GM18909 (cell line): ENCODE measurements at regions not wholly inside any gene's neighbourhood (a gene's known extent, or its start where the extent isn't known, plus 50 kb on each side); places are given as distances from the start of the nearest gene placed in this dataset.
"Not testable (repeated sequence)": the region's sequence is repeated elsewhere in the genome, so short reads cannot be mapped to it uniquely, and the experiment has no call there.

Experiments
- ATAC-seq: cut with Tn5 transposase; IDR thresholded peaks from one replicate; pipeline ENCODE4 v1.9.1; 2021; ENCODE audit warnings: mild to moderate bottlenecking; ENCODE audit not compliant: unreplicated experiment, poor library complexity

GRCh38 chr3:89908711-89909213 is 801.3 kb downstream of the EPHA3 start:
- ATAC-seq, result no peak

GRCh38 chr3:89912031-89912430 is 804.6 kb downstream of the EPHA3 start:
- ATAC-seq, result no peak

- no peak for ATAC-seq
These were observed 816.6 kb downstream of the EPHA3 start for GRCh38 chr3:89923921-89924610.

GRCh38 chr3:89925976-89926375 is 818.6 kb downstream of the EPHA3 start:
- ATAC-seq, result no peak

- ATAC-seq, result no peak
These were observed 825.5 kb downstream of the EPHA3 start for GRCh38 chr3:89932882-89933281.

GRCh38 chr3:89944461-89944860 is 837.0 kb downstream of the EPHA3 start:
- not testable (repeated sequence) for ATAC-seq

- no peak for ATAC-seq
These were observed 839.5 kb downstream of the EPHA3 start for GRCh38 chr3:89946884-89947283.

GRCh38 chr3:89947337-89947954 is 840.0 kb downstream of the EPHA3 start:
- ATAC-seq, result no peak

GRCh38 chr3:89948008-89948407 is 840.6 kb downstream of the EPHA3 start:
- no peak for ATAC-seq

- no peak for ATAC-seq
These were observed 843.4 kb downstream of the EPHA3 start for GRCh38 chr3:89950772-89951171.

- no peak for ATAC-seq
These were observed 846.7 kb downstream of the EPHA3 start for GRCh38 chr3:89954137-89954536.

- ATAC-seq, result no peak
These were observed 847.7 kb downstream of the EPHA3 start for GRCh38 chr3:89955156-89955555.

- ATAC-seq, result no peak
These were observed 850.0 kb downstream of the EPHA3 start for GRCh38 chr3:89957451-89957850.

- ATAC-seq, result not testable (repeated sequence)
These were observed 850.7 kb downstream of the EPHA3 start for GRCh38 chr3:89958163-89958562.

GRCh38 chr3:89964347-89964746 is 856.9 kb downstream of the EPHA3 start:
- no peak for ATAC-seq

GRCh38 chr3:89966877-89967665 is 859.6 kb downstream of the EPHA3 start:
- no peak for ATAC-seq

GRCh38 chr3:89971329-89971728 is 863.9 kb downstream of the EPHA3 start:
- no peak for ATAC-seq

GRCh38 chr3:89973156-89973555 is 865.7 kb downstream of the EPHA3 start:
- no peak for ATAC-seq

- no peak for ATAC-seq
These were observed 867.6 kb downstream of the EPHA3 start for GRCh38 chr3:89974903-89975519.

GRCh38 chr3:89983449-89983848 is 876.0 kb downstream of the EPHA3 start:
- no peak for ATAC-seq
